CD4-positive, alpha-beta T cell treated with Interleukin-2 at 100 ng/mL for 4 hours (primary cell): ENCODE measurements at regions not wholly inside any gene's neighbourhood (a gene's known extent, or its start where the extent isn't known, plus 50 kb on each side); places are given as distances from the start of the nearest gene placed in this dataset.

Experiments used
- DNase-seq: peaks from one replicate; pipeline ENCODE4 v3.0.0-alpha.2; 2020; ENCODE audit warnings: low spot score

GRCh38 chr20:22431419-22431818, 153.0 kb downstream of the FOXA2 start:
- no peak for DNase-seq

- no peak for DNase-seq
These were observed 153.6 kb downstream of the FOXA2 start for GRCh38 chr20:22430746-22431168.

GRCh38 chr20:22430154-22430745, 154.1 kb downstream of the FOXA2 start:
- DNase-seq = no peak

- DNase-seq = no peak
These were observed 154.9 kb downstream of the FOXA2 start for GRCh38 chr20:22429175-22430153.

- no peak for DNase-seq
These were observed 156.3 kb downstream of the FOXA2 start for GRCh38 chr20:22428051-22428450.

GRCh38 chr20:22426772-22427171, 157.6 kb downstream of the FOXA2 start:
- DNase-seq = no peak

GRCh38 chr20:22425344-22426295, 158.8 kb downstream of the FOXA2 start:
- DNase-seq = no peak

GRCh38 chr20:22423190-22423832, 161.1 kb downstream of the FOXA2 start:
- DNase-seq = no peak

- DNase-seq = no peak
These were observed 164.2 kb downstream of the FOXA2 start for GRCh38 chr20:22420116-22420598.

GRCh38 chr20:22418738-22419137, 165.6 kb downstream of the FOXA2 start:
- DNase-seq = no peak

GRCh38 chr20:22414305-22414742, 170.0 kb downstream of the FOXA2 start:
- no peak for DNase-seq

- no peak for DNase-seq
These were observed 171.1 kb downstream of the FOXA2 start for GRCh38 chr20:22412977-22413868.

GRCh38 chr20:22411627-22412450, 172.5 kb downstream of the FOXA2 start:
- DNase-seq = no peak

GRCh38 chr20:22411286-22411626, 173.1 kb downstream of the FOXA2 start:
- DNase-seq = no peak

GRCh38 chr20:22410556-22411130, 173.7 kb downstream of the FOXA2 start:
- DNase-seq = no peak

- DNase-seq = no peak
These were observed 175.6 kb downstream of the FOXA2 start for GRCh38 chr20:22408521-22409402.

- no peak for DNase-seq
These were observed 176.9 kb downstream of the FOXA2 start for GRCh38 chr20:22407237-22408193.
